ENCODE measurements at regions not wholly inside any gene's neighbourhood (a gene's known extent, or its start where the extent isn't known, plus 50 kb on each side); places are given as distances from the start of the nearest gene placed in this dataset.
A peak's percentile ranks its signal among the peaks of the same experiment; 100 is the strongest.

DNA sequence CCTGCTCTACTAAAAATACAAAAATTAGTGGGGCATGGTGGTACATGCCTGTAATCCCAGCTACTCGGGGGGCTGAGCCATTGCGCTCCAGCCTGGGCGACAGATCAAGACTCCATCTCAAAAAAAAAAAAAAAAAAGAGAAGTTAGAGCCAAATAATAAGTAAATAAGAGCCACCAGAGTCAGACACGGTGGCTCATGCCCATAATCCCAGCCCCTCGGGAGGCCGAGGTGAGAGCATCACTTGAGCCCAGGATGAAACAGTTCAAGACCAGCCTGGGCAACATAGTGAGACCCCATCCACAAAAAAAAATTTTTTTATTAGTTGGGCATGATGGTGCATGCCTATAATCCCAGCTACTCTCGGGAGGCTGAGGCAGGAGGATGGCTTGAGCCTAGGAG lies 85.8 kb upstream of the LARP1 start:
- no peaks in the 10 kb centered on the region for H3K4me1 Mint-ChIP-seq
- Histone ChIP-seq H3K36me3 (ENCODE audit: insufficient read depth, low read length) (no peaks in the 10 kb centered on the region), H3K9me3 (ENCODE audit: low read length) (no peaks in the 10 kb centered on the region), H3K27me3 (ENCODE audit: insufficient read depth, low read length, poor library complexity, severe bottlenecking) (no peaks in the 10 kb centered on the region), H3K4me3 (ENCODE audit: low read length) (no peak overlapping the region), H3K27ac (ENCODE audit: low read depth, low read length) (no peak overlapping the region), H3K4me1 (ENCODE audit: insufficient read depth, low read length) (no peaks in the 10 kb centered on the region)
- ChIA-PET POLR2A (no interaction called here), CTCF (interaction anchor here (1.0 kb wide), 1 partner anchor 19 kb away, joined by 4 read pairs; no protein-coding TSS in a partner anchor)
- no peak for DNase-seq
- H3K36me3 Mint-ChIP-seq = peaks cover 0 to 21% (median 3%) of the 10 kb centered on the region in 3 donors
- H3K9me3 Mint-ChIP-seq = peaks cover 0 to 23% (median 16%) of the 10 kb centered on the region in 5 donors
- no peak overlapping the region for H3K4me3 Mint-ChIP-seq
- H3K27me3 Mint-ChIP-seq = no peaks in the 10 kb centered on the region
- H3K27ac Mint-ChIP-seq = no peak overlapping the region

DNA sequence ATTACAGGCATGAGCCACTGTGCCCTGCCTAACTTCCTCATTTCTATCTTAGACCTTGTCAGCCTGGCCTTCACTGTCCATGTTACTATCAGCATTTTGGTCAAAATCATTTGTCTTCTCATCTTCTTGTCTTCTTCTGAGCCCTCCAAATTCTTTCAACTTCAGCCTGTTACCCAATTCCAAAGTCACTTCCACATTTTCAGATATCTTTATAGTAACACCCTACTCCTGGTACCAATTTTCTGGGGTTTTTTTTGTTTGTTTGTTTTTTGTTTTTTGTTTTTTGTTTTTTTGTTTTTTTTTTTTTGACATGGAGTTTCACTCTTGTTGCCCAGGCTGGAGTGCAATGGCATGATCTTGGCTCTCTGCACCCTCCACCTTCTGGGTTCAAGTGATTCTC lies 90.3 kb upstream of the LARP1 start:
- no peak overlapping the region for H3K27ac ChIP-seq (ENCODE audit: low read depth, low read length)
- no peak for DNase-seq
- no peaks in the 10 kb centered on the region for H3K4me1 Mint-ChIP-seq
- H3K36me3 ChIP-seq (ENCODE audit: insufficient read depth, low read length) = no peaks in the 10 kb centered on the region
- no peaks in the 10 kb centered on the region for H3K27me3 ChIP-seq (ENCODE audit: insufficient read depth, low read length, poor library complexity, severe bottlenecking)
- ChIA-PET POLR2A (no interaction called here), CTCF (no interaction called here)
- no peak overlapping the region for H3K4me3 ChIP-seq (ENCODE audit: low read length)
- no peaks in the 10 kb centered on the region for H3K27me3 Mint-ChIP-seq
- H3K4me3 Mint-ChIP-seq = no peak overlapping the region
- H3K9me3 ChIP-seq (ENCODE audit: low read length) = no peaks in the 10 kb centered on the region
- H3K4me1 ChIP-seq (ENCODE audit: insufficient read depth, low read length) = no peaks in the 10 kb centered on the region
- H3K36me3 Mint-ChIP-seq = peaks cover 0 to 25% (median 5%) of the 10 kb centered on the region in 3 donors
- no peak overlapping the region for H3K27ac Mint-ChIP-seq
- peaks cover 4 to 29% (median 24%) of the 10 kb centered on the region in 5 donors for H3K9me3 Mint-ChIP-seq

DNA sequence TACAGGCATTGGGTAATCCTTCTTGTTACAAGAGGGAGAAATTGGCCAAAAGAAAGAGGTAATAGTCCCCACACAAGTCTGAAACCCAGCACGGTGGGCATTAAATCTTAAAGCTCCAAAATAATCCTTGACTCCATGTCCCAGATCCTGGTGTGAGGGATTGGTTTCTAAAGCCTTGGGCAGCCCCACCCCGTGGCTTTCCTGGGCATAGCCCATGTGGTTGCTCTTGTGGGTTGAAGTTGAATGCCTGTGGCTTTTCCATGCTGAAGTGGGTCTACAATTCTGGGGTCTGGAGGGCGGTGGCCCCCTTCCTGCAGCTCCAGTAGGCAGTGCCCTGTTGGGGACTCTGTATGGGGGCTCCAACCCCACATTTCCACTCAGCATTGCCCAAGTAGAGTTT lies 91.8 kb upstream of the LARP1 start:
- CTCF ChIA-PET = no interaction called here
- Histone ChIP-seq H3K4me1 (ENCODE audit: insufficient read depth, low read length) (no peaks in the 10 kb centered on the region), H3K4me3 (ENCODE audit: low read length) (no peak overlapping the region), H3K27me3 (ENCODE audit: insufficient read depth, low read length, poor library complexity, severe bottlenecking) (no peaks in the 10 kb centered on the region), H3K9me3 (ENCODE audit: low read length) (no peaks in the 10 kb centered on the region), H3K36me3 (ENCODE audit: insufficient read depth, low read length) (no peaks in the 10 kb centered on the region), H3K27ac (ENCODE audit: low read depth, low read length) (no peak overlapping the region)
- H3K27ac Mint-ChIP-seq = no peak overlapping the region
- POLR2A ChIA-PET = no interaction called here
- no peaks in the 10 kb centered on the region for H3K27me3 Mint-ChIP-seq
- H3K36me3 Mint-ChIP-seq = peaks cover 0 to 19% (median 5%) of the 10 kb centered on the region in 3 donors
- no peak overlapping the region for H3K4me3 Mint-ChIP-seq
- no peaks in the 10 kb centered on the region for H3K4me1 Mint-ChIP-seq
- H3K9me3 Mint-ChIP-seq = peaks cover 4 to 24% (median 24%) of the 10 kb centered on the region in 5 donors
- no peak for DNase-seq

DNA sequence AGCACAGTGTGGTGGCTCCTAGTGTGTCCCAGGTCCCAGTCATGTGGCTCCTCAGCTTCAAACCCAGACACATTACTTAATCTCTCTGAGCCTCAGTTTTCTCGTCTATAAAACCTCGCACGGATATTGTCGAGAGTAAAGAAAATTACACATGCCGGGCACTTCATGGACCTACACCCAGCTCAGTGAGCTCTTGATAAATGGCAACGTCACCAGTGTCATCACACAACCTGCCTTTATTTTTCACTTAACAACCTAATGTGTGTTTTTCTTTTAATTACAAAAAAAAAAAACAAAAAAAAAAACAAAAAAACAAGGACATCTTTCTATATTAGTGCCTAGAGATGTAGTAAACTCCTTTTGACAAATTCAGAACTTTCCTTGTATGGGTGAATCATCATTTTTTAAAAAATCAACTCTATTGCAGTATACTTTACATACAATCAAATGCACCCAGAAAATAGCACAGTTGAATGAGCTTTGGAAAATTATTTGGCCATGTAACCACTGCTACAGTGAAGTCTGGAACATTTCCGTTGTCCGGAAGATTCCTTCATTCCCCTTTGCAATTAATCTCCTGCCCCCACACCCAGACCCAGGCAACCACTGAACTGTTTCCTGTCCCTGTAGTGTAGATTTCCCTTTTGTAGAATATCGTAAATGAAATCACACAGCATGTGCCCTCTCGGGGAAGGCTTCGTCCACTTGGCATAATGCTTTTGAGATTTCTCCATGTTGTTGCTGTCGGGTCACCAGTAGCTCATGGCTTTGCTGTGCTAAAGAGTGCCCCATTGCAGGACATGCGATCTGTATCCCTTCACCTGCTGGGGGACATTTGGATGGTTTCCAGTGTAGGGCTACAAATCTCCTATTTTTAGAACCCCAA lies 100.4 kb upstream of the LARP1 start:
- POLR2A ChIA-PET = no interaction called here
- peaks cover 0 to 1% (median 0%) of the 10 kb centered on the region in 3 donors for H3K4me1 Mint-ChIP-seq
- H3K27ac ChIP-seq (ENCODE audit: low read depth, low read length) = no peak overlapping the region
- H3K4me3 ChIP-seq (ENCODE audit: low read length) = no peak overlapping the region
- H3K9me3 ChIP-seq (ENCODE audit: low read length) = no peaks in the 10 kb centered on the region
- H3K4me3 Mint-ChIP-seq = no peak overlapping the region
- no peaks in the 10 kb centered on the region for H3K27me3 ChIP-seq (ENCODE audit: insufficient read depth, low read length, poor library complexity, severe bottlenecking)
- H3K9me3 Mint-ChIP-seq = no peaks in the 10 kb centered on the region
- no peaks in the 10 kb centered on the region for H3K4me1 ChIP-seq (ENCODE audit: insufficient read depth, low read length)
- CTCF ChIA-PET = interaction anchor here (0.9 to 1.3 kb wide), 2 partner anchors 9 to 147 kb away, joined by 3 read pairs; no protein-coding TSS in a partner anchor
- H3K36me3 ChIP-seq (ENCODE audit: insufficient read depth, low read length) = no peaks in the 10 kb centered on the region
- DNase-seq = no peak
- H3K27ac Mint-ChIP-seq = peak overlapping the region in 3 of 8 donors; percentile 2 to 75 (median 47)
- H3K27me3 Mint-ChIP-seq = no peaks in the 10 kb centered on the region
- no peaks in the 10 kb centered on the region for H3K36me3 Mint-ChIP-seq

- H3K4me1 ChIP-seq (ENCODE audit: insufficient read depth, low read length) = no peaks in the 10 kb centered on the region
- no peaks in the 10 kb centered on the region for H3K36me3 Mint-ChIP-seq
- no peak overlapping the region for H3K27ac ChIP-seq (ENCODE audit: low read depth, low read length)
- peaks cover 0 to 1% (median 0%) of the 10 kb centered on the region in 3 donors for H3K4me1 Mint-ChIP-seq
- no peak overlapping the region for H3K4me3 ChIP-seq (ENCODE audit: low read length)
- ChIA-PET CTCF (interaction anchor here (0.9 to 1.3 kb wide), 2 partner anchors 8 to 148 kb away, joined by 3 read pairs; no protein-coding TSS in a partner anchor), POLR2A (no interaction called here)
- DNase-seq = no peak
- no peaks in the 10 kb centered on the region for H3K27me3 ChIP-seq (ENCODE audit: insufficient read depth, low read length, poor library complexity, severe bottlenecking)
- peak overlapping the region in 1 of 8 donors; percentile 4 for H3K27ac Mint-ChIP-seq
- H3K9me3 ChIP-seq (ENCODE audit: low read length) = no peaks in the 10 kb centered on the region
- H3K36me3 ChIP-seq (ENCODE audit: insufficient read depth, low read length) = no peaks in the 10 kb centered on the region
- H3K9me3 Mint-ChIP-seq = no peaks in the 10 kb centered on the region
- H3K4me3 Mint-ChIP-seq = no peak overlapping the region
- no peaks in the 10 kb centered on the region for H3K27me3 Mint-ChIP-seq
Measured at GRCh38 chr5:154653764-154654485, 101.3 kb upstream of the LARP1 start.

- Mint-ChIP-seq H3K4me1 (peaks cover 0 to 1% (median 0%) of the 10 kb centered on the region in 3 donors), H3K27me3 (peaks cover 0 to 2% of the 10 kb centered on the region in 2 donors), H3K36me3 (no peaks in the 10 kb centered on the region), H3K27ac (no peak overlapping the region), H3K9me3 (no peaks in the 10 kb centered on the region), H3K4me3 (no peak overlapping the region)
- Histone ChIP-seq H3K27me3 (ENCODE audit: insufficient read depth, low read length, poor library complexity, severe bottlenecking) (no peaks in the 10 kb centered on the region), H3K27ac (ENCODE audit: low read depth, low read length) (no peak overlapping the region), H3K36me3 (ENCODE audit: insufficient read depth, low read length) (no peaks in the 10 kb centered on the region), H3K4me3 (ENCODE audit: low read length) (no peak overlapping the region), H3K4me1 (ENCODE audit: insufficient read depth, low read length) (no peaks in the 10 kb centered on the region), H3K9me3 (ENCODE audit: low read length) (no peaks in the 10 kb centered on the region)
- ChIA-PET POLR2A (no interaction called here), CTCF (interaction anchor here (1.3 kb wide), 1 partner anchor 8 kb away, joined by 3 read pairs; no protein-coding TSS in a partner anchor)
- DNase-seq = no peak
Measured at GRCh38 chr5:154653418-154653763, 101.8 kb upstream of the LARP1 start.

DNA sequence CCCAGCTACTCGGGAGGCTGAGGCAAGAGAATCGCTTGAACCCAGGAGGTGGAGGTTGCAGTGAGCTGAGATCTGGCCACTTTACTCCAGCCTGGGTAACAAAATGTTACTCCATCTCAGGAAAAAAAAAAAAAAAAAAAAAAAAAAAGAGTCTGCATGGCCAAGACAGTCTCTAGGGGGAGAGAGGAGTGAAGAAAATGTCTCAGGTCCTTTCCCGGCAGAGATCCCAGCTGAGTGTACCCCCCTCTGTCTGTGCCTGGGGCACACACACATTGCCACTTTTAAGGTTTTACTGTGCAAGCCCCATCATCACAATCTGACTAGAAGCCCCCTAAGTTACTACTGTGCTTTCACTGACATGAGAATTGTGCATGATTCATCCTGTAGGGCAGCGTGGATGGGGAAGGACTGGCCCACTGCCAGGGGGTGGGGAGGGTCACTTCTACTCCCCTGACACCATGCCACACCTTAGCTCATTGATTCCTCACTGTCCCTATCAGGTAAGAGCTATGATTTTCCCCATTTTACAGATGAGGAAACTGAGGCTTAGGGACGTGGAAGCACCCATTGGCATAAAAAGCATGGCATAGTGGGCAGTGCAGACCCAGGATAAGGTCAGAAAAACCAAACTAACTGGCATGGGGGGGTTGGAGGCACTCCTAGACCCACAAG lies 102.3 kb upstream of the LARP1 start:
- Histone ChIP-seq H3K9me3 (ENCODE audit: low read length) (no peaks in the 10 kb centered on the region), H3K4me1 (ENCODE audit: insufficient read depth, low read length) (no peaks in the 10 kb centered on the region), H3K27me3 (ENCODE audit: insufficient read depth, low read length, poor library complexity, severe bottlenecking) (no peaks in the 10 kb centered on the region), H3K36me3 (ENCODE audit: insufficient read depth, low read length) (no peaks in the 10 kb centered on the region), H3K27ac (ENCODE audit: low read depth, low read length) (no peak overlapping the region), H3K4me3 (ENCODE audit: low read length) (no peak overlapping the region)
- H3K4me3 Mint-ChIP-seq = no peak overlapping the region
- peak overlapping the region in 1 of 8 donors; percentile 60 for H3K27ac Mint-ChIP-seq
- POLR2A ChIA-PET = no interaction called here
- H3K36me3 Mint-ChIP-seq = no peaks in the 10 kb centered on the region
- no peak for DNase-seq
- peaks cover 1 to 2% (median 2%) of the 10 kb centered on the region in 3 donors for H3K4me1 Mint-ChIP-seq
- H3K9me3 Mint-ChIP-seq = no peaks in the 10 kb centered on the region
- peaks cover 2% of the 10 kb centered on the region in 2 donors for H3K27me3 Mint-ChIP-seq
- CTCF ChIA-PET = interaction anchor here (0.9 kb wide), 1 partner anchor 158 kb away, joined by 4 read pairs; no protein-coding TSS in a partner anchor
